AML-193 (cell line): ENCODE measurements at regions not wholly inside any gene's neighbourhood (a gene's known extent, or its start where the extent isn't known, plus 50 kb on each side); places are given as distances from the start of the nearest gene placed in this dataset.

Source experiments
- DNase-seq, 2 experiments: peaks; one replicate each; lab custom pipeline; 2025; lab: John Stamatoyannopoulos, UW

GRCh38 chr2:173419506-173419905 lies 64.8 kb downstream of the CDCA7 start:
- no peak for DNase-seq

- DNase-seq: no peak
These were observed 70.2 kb downstream of the CDCA7 start for GRCh38 chr2:173424886-173425285.

DNA sequence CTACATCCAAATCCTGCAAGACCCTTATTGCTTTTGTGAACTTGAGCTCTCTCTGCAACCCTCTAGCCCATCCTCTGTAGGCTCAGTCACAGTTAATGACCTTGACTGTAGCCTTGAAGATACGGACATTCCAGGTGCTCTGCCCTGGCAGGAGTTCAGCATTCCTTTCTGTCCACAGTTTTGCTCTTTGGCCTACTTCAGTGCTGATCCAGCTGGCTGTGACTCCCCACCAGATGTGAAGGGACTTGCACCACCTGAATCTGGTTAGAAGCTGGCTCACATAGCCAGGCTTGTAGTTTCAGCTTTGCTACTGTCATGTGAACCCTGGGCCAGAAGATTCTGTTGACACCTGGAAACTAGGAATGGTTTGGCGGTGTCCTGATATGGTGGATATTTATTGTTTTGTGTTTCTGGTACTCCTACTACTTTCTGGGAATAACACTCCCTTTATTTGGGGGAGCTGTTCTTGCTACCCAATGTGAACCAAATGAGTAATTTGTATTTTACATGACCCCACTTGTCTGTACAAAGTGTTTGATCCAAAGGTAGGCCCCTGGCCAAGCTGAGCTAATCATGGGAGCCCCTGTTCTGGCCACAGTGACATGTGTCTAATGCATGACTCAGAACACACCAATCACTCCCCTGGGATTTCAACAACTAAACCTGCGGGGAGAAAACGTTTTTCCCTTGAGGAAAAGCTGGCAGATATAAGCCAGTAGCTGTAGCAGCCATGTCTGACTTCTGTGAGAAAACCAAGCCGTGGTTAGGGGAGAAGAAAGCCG lies 73.4 kb downstream of the CDCA7 start:
- no peak for DNase-seq

DNA sequence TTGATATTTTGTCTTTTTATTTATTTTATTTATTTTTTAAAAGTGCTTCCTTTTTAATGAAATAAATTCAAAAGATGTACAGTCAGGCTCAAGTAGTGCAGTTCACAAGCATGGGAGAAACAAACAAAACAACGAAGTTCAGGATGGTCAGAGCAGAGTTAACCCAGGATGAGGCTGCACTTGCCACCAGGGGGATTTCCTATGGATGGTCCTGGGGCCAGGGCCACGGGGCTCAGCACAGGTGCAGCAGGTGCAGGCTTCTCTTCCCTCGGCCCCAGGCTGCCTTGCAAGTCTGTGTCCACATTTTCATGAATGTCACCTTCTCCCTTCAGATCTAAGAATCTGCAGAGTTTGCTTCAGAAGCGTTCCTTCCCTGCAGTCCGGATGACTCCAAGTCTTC lies 76.5 kb downstream of the CDCA7 start:
- no peak for DNase-seq

DNA sequence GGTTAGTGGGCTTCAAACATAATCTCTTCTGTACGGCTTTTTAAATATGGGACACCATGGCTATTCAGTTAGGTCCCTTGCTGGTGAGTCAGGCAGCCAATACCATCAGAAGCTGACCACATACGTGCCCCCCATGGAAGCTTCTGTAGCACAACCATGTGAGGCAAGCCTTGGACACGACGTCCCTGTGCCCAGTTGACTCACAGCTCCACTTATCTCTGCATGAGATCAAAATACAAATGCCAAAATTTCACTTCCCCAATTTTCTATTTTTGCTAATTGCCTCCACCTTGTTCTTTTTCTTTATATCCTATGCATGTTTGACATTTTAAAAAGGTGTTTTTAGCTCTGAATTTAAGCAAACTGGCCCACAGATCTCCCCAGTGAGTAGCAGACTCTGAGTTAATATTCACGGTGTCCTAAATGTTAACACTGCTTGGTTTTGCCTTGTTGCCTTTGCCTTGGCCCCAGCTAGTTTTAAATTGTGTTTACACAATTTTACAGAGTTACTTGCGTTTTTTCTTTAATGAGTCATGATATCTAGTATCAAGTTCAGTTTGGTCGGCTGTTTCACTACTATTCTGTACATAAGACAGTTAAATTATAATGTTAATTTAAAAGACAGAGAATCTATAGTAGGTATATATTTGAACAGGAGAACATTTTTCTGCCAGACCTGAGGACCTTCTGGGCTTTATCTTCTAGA lies 77.5 kb downstream of the CDCA7 start:
- DNase-seq: no peak

DNA sequence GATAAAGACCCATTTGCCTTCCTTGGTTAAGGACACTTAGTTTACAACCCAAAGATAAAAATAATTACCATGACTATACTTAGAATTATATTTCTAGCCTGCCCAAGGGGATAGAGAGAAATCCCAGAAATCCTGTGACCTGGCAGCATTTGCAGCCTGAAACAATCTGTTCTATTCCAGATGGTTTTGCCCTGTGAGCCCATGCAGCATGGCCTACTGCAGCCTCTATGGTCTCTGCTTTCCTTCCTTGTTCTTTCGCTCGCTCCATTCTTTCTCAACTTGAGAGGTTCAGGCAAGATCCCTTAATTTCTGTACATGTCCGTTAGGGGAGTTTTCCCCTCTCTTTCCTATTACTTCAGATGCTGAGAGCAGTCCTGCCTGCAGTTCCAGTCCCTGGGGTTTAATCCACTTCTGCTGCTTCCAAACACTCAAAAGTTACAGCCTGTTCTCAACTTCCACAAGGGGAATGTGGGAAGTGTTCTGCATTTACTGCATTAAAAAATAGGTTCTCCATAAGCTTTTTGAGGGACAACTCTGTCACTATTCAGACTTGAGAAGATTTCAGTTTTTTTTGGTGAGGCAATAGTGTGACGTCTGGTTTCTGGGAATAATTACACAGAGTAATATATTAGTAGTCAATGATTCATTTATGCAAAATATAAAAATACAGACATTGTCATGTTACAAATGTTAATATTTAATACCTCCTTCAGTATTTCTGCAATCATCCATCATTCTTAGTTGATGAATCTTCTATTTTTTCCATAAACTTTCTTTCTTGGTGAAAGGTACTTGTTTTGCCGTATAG lies 80.3 kb downstream of the CDCA7 start:
- DNase-seq: no peak

DNA sequence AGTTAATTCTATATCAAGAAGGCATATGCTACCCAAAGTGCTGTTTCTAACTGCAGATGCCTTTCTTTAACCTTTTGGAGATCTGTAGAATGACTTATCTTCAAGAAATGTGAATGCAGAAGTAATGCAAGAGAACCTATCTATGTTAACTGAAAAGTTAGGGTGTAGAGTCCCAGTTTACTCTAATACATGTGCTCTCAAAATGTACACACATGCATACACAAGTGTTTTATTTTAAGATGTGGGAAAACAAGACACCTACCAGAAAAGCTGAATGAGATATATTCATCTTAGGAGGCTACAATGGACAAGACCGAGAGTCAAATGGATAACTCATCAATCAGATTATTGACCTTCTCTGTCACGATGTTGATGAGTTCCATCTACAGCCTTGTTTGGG lies 80.9 kb downstream of the CDCA7 start:
- DNase-seq: no peak

DNA sequence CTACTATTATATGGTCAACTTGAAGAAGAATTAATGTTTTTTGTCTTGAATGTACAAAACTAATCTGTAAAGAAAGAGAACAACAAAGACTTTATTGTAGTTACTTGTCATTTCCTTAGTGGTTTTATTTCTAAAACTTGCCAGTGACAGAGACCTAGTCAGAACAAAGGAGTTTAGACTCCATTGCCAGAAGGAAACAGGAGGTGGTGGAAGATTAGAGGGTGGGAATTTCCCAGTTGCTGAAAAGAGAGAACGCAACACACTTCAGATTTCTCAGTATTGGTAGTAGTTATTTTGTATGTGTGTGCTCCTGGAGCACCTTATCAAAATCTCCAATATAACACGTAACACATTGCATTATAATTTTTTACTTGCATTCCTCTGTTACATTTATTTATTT lies 81.4 kb downstream of the CDCA7 start:
- no peak for DNase-seq

GRCh38 chr2:173441222-173441621 lies 86.5 kb downstream of the CDCA7 start:
- DNase-seq: no peak

- no peak for DNase-seq
These were observed 87.9 kb downstream of the CDCA7 start for GRCh38 chr2:173442542-173442941.

DNA sequence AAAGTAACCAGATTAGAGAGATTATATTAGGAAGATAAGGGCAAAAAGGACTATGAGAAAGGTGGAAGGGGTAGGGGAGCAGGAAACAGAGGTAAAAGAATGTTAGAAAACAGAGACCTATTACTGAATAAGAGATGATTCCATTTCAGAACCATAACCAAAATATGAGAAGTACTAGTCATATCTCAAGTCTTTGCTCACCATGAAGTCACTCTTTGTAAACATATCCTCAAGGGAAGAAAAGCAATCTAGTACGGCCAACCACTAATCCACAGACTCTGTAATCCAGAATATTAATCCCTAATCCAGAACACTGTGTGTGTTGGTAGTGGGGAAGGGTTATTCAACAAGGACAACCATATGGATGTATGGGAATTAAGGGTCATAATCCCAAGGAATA lies 92.0 kb downstream of the CDCA7 start:
- DNase-seq: no peak

DNA sequence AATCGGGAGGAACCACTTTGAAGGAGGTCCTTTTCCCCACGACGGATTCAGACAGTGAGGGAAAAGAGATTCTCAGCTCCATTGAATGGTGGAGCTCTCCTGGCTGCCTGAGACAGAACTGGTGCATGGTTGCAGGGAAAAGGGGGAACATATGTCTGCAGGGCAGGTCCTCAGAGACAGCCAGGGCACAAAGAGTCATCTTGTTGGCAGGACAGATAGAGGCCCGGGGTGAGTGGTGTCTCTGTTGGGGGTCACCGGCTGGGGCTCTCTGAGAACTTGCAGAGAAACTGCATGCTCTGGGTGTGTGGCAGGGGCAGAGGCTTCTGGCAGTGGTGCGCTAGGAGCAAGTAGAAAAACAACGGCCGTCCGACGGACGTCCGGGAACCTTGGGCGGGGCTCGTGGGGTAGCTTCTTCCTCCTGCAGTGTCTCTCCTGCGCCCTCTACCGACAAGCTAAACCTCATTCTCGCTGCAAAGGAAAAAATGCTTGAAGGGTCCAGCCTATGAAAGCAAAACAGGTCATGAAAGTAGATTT lies 94.3 kb downstream of the CDCA7 start:
- no peak for DNase-seq

GRCh38 chr2:173451118-173451517 lies 96.4 kb downstream of the CDCA7 start:
- no peak for DNase-seq

DNA sequence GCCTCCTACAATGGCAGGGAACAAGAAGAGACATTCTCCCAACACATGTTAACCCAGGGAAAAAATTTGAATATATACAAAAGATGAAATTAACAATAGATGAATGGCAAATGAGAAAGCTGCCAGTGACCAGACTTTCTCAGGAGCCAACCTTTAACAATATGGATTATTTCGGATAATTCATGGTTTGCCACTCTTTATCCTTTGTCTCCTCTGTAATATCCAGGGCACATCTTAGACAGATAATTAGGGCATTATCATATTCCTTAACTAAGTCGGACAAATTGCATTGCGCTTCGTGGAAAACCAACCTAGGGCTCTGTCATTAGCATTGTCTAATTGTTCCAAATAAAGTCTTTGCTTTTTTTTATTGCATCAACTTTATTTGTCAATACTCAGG lies 97.3 kb downstream of the CDCA7 start:
- DNase-seq: no peak

DNA sequence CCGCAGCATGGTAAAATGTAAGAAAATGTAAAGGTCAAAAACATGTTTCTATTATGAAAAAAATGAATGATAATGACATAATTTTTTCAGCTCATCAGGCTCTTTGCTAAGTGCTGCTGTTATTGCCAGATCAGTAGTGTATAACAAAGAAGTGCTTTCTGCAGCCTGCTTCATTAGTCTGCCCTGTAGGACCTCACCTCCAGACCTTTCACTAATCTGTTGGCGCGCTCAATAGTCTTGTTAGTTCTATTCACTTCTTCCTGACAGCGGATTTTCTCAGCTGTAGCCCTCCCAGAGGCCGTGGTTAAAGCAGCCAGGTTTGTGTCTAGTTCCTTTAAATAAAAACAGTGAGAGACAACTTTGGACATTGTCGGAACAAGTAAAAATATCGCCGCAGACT lies 97.7 kb downstream of the CDCA7 start:
- DNase-seq: no peak

DNA sequence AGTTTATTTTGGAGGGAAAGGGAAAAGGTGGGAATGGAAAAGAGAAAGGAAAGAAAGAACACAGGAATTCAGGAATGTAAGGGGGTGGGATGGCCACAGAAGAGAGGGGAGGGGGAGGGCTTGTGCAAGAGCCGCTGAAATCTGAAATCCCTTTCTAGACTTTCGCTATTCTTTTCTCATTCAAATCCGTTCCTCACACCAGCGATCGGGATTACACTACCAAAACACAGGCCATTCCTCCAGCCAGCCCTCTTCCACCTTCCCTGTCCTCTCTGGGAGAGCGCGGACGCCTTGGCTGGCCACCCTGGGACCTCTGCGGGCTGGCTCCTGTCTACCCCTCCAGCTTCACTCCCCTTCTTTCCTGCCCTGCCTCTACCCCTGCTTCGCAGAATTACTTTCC lies 102.3 kb downstream of the CDCA7 start:
- DNase-seq: no peak

DNA sequence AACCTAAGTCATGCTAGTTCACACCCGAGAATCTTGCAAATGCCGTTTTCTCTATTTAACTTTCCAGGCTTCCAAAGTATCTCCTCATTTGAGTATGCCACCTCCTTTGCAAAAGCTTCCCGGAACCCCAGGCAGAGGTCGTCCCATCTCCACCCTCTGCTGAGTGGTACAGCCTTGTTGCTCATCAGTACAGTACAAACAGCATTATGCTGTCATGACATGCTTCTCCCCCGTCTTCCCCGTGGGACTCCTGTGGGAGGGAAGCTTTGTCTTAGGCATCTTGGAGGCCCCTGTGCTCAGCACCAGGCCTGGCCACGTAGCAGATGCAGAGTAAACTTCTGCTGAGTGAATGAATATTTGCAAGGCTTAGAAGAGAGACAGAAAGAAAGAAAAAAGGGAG lies 102.7 kb downstream of the CDCA7 start:
- DNase-seq: no peak

DNA sequence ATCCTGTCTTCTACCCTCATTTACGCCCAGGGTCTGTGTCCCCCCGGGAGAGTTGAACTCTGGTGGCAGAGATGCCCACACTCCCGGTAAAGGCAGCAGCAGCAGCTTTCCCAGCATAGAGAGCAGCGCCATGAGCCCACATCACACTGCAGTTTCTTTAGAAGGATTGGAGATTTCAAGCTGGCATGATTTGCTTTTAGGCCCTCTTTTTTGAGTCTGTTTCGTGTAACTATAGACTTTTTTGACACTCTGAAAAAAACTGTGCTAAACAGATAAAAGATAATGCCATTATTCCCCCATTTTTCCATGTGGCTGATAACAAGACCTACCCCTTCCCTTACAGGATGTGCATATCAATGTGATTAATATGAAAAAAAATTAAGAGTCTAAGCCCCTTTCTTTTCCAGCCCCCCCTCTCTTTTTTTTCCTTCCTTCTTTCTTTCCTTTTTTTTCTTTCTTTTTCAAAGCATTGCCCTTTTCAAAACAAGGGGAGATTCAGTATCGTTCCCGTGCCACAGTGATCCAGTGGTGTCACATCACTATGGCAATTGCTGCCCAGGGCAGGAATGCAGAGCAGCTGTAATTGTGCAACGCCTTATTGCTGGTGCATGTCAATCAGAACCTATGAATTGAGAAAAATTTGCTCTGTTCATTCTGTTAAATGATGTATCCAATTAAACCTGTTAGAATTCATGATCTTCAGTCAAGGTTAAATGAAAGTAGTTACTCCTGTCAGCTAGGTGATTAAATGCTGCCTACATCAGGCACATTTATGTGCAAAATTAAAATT lies 104.5 kb downstream of the CDCA7 start:
- DNase-seq: no peak

GRCh38 chr2:173462892-173463840 lies 108.5 kb downstream of the CDCA7 start:
- DNase-seq: no peak

DNA sequence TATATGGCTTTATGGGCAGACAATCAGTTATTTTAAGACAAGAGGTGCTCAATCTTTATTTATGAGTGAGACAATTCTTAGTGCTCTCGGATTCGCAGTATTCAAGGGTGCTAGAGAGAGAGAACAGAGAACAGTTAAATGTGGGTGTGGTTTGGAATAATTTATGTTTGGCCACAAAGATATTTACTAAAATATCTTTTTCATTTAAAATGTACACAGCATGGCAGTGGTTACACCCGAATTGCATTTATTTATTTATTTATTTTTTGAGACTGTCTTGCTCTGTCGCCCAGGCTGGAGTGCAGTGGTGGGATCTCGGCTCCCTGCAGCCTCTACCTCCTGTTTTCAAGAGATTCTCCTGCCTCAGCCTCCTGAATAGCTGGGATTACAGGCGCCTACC lies 109.2 kb downstream of the CDCA7 start:
- DNase-seq: no peak

DNA sequence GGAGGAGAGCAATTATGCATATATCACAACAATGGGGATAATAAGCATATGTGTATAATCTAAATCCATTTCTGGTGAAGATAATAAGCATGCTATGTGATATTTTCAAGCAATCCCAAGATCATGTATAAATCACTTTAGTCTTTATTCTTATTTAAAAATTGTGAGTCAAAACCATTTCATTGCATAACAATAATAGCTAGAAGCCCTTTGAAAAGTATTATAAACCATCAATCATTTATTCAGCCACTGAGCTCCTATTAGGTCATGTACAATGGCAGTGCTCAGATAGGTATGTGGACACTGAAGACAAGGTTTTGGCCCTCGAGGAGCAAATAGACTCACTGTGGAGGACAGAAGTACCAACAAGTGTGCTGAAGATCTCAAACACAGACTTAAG lies 113.1 kb downstream of the CDCA7 start:
- DNase-seq: no peak
